Nephron progenitor cell (in vitro differentiated cells): ENCODE measurements at regions not wholly inside any gene's neighbourhood (a gene's known extent, or its start where the extent isn't known, plus 50 kb on each side); places are given as distances from the start of the nearest gene placed in this dataset.
"Not testable (repeated sequence)": the region's sequence is repeated elsewhere in the genome, so short reads cannot be mapped to it uniquely, and the experiment has no call there.

ENCODE experiments used
- DNase-seq: peaks from one replicate; pipeline ENCODE4 v3.0.0; 2021
- H3K27ac Mint-ChIP-seq: 2 replicates; pipeline ENCODE4 v1.8.0; 2021; ENCODE audit warnings: mild to moderate bottlenecking, moderate library complexity, mixed read lengths
- H3K27me3 Mint-ChIP-seq: 2 replicates; pipeline ENCODE4 v1.8.0; 2021; ENCODE audit warnings: mild to moderate bottlenecking, low read depth, mixed read lengths; ENCODE audit not compliant: poor library complexity
- H3K36me3 Mint-ChIP-seq: 2 replicates; pipeline ENCODE4 v1.8.0; 2021; ENCODE audit warnings: low read depth, mixed read lengths
- H3K4me1 Mint-ChIP-seq: 2 replicates; pipeline ENCODE4 v1.8.0; 2021; ENCODE audit warnings: mixed read lengths
- H3K4me3 Mint-ChIP-seq: 2 replicates; pipeline ENCODE4 v1.8.0; 2021; ENCODE audit warnings: mild to moderate bottlenecking, moderate library complexity, mixed read lengths
- H3K9me3 Mint-ChIP-seq: 2 replicates; pipeline ENCODE4 v1.8.0; 2021; ENCODE audit warnings: mild to moderate bottlenecking, moderate library complexity, mixed read lengths
- CTCF ChIP-seq: fragments of 200-600 bp; sonication (generic); IDR thresholded peaks from 2 replicates; pipeline ENCODE4 v1.5.0; 2021; ENCODE audit warnings: antibody characterized with exemption

- H3K36me3 Mint-ChIP-seq, H3K27ac Mint-ChIP-seq, H3K4me3 Mint-ChIP-seq, H3K9me3 Mint-ChIP-seq, DNase-seq: not testable (repeated sequence)
- Mint-ChIP-seq H3K27me3 (peaks cover 74% of the 10 kb centered on the region), H3K4me1 (peaks cover 36% of the 10 kb centered on the region)
Measured at GRCh38 chr1:25171013-25171412, 61.3 kb downstream of the SYF2 start.

- Mint-ChIP-seq H3K27me3 (peaks cover 74% of the 10 kb centered on the region), H3K27ac (no peak overlapping the region), H3K4me3 (no peak overlapping the region), H3K9me3 (peaks cover 9% of the 10 kb centered on the region), H3K4me1 (peaks cover 36% of the 10 kb centered on the region), H3K36me3 (no peaks in the 10 kb centered on the region)
- DNase-seq, result no peak
- TF ChIP-seq CTCF, result no peak
Measured at GRCh38 chr1:25170439-25170838, 61.9 kb downstream of the SYF2 start.

- Mint-ChIP-seq H3K27ac (no peak overlapping the region), H3K4me3 (no peak overlapping the region), H3K9me3 (peaks cover 9% of the 10 kb centered on the region), H3K27me3 (peaks cover 72% of the 10 kb centered on the region), H3K4me1 (peaks cover 30% of the 10 kb centered on the region), H3K36me3 (no peaks in the 10 kb centered on the region)
- no peak for DNase-seq
- no peak for TF ChIP-seq CTCF
Measured at GRCh38 chr1:25169610-25170009, 62.7 kb downstream of the SYF2 start.

- no peak for DNase-seq
- no peak overlapping the region for H3K4me3 Mint-ChIP-seq
- no peak for TF ChIP-seq CTCF
- peaks cover 12% of the 10 kb centered on the region for H3K9me3 Mint-ChIP-seq
- peaks cover 70% of the 10 kb centered on the region for H3K27me3 Mint-ChIP-seq
- H3K36me3 Mint-ChIP-seq, result no peaks in the 10 kb centered on the region
- H3K4me1 Mint-ChIP-seq, result peaks cover 25% of the 10 kb centered on the region
- no peak overlapping the region for H3K27ac Mint-ChIP-seq
Measured at GRCh38 chr1:25169168-25169567, 63.1 kb downstream of the SYF2 start.

GRCh38 chr1:25168193-25169071 lies 63.9 kb downstream of the SYF2 start:
- peaks cover 23% of the 10 kb centered on the region for H3K4me1 Mint-ChIP-seq
- no peak overlapping the region for H3K27ac Mint-ChIP-seq
- H3K4me3 Mint-ChIP-seq, result no peak overlapping the region
- H3K9me3 Mint-ChIP-seq, result peaks cover 14% of the 10 kb centered on the region
- peaks cover 72% of the 10 kb centered on the region for H3K27me3 Mint-ChIP-seq
- TF ChIP-seq CTCF, result no peak
- H3K36me3 Mint-ChIP-seq, result no peaks in the 10 kb centered on the region
- DNase-seq, result no peak

GRCh38 chr1:25167269-25168192 lies 64.8 kb downstream of the SYF2 start:
- no peaks in the 10 kb centered on the region for H3K36me3 Mint-ChIP-seq
- TF ChIP-seq CTCF, result no peak
- H3K27me3 Mint-ChIP-seq, result peaks cover 72% of the 10 kb centered on the region
- peaks cover 17% of the 10 kb centered on the region for H3K9me3 Mint-ChIP-seq
- H3K4me1 Mint-ChIP-seq, result peaks cover 23% of the 10 kb centered on the region
- no peak for DNase-seq
- H3K27ac Mint-ChIP-seq, result no peak overlapping the region
- H3K4me3 Mint-ChIP-seq, result no peak overlapping the region
